ENCODE measurements at regions not wholly inside any gene's neighbourhood (a gene's known extent, or its start where the extent isn't known, plus 50 kb on each side); places are given as distances from the start of the nearest gene placed in this dataset.
A peak's percentile ranks its signal among the peaks of the same experiment; 100 is the strongest.

DNA sequence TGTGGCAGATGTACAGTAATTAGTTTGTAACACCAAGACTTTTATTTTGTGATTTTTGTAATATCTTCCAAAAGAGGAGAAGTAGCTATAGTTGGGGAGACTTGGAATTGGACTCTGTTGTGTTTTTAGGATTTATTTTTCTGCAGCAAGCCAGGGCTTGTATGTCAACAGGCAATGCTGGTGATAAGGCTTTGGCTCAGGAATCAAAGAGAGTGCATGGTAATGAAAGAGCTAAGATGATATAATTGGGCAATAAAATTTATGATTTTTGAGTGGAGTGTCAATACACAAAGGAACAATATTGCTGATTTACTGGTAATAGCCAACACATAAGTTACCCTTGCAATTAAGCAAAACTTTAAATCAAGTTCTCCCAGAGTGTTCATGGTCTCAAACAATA, 452.9 kb downstream of the TMEM135 start:
- DNase-seq (ENCODE audit: insufficient read length, low spot score), result no peak
- TF ChIP-seq, protein P1, sequence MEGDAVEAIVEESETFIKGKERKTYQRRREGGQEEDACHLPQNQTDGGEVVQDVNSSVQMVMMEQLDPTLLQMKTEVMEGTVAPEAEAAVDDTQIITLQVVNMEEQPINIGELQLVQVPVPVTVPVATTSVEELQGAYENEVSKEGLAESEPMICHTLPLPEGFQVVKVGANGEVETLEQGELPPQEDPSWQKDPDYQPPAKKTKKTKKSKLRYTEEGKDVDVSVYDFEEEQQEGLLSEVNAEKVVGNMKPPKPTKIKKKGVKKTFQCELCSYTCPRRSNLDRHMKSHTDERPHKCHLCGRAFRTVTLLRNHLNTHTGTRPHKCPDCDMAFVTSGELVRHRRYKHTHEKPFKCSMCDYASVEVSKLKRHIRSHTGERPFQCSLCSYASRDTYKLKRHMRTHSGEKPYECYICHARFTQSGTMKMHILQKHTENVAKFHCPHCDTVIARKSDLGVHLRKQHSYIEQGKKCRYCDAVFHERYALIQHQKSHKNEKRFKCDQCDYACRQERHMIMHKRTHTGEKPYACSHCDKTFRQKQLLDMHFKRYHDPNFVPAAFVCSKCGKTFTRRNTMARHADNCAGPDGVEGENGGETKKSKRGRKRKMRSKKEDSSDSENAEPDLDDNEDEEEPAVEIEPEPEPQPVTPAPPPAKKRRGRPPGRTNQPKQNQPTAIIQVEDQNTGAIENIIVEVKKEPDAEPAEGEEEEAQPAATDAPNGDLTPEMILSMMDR (IDR thresholded peaks at IDR 0.05; ENCODE audit: insufficient read depth, missing control alignments), result no peak
- FAIRE-seq, result no peak

DNA sequence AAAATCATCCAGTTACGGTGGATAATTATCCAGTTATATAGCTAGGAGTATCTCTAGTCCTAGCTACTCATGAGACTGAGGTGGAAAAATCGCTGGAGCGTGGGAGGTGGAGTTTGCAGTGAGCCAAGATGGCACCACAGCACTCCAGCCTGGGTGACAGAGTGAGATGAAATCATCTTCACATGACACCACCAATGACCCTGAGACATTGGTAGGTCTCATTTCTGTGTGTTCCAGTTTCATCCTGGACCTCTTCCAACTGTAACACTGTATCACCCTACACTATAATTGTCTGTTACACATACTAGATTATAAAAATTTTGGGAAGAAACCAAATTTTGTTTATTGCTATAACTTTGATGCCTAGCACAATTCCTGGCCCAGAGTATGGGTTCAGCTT, 446.8 kb downstream of the TMEM135 start:
- FAIRE-seq (no peak), DNase-seq (ENCODE audit: insufficient read length, low spot score) (no peak)
- TF ChIP-seq, protein P1 (IDR thresholded peaks at IDR 0.05; ENCODE audit: insufficient read depth, missing control alignments), result no peak

DNA sequence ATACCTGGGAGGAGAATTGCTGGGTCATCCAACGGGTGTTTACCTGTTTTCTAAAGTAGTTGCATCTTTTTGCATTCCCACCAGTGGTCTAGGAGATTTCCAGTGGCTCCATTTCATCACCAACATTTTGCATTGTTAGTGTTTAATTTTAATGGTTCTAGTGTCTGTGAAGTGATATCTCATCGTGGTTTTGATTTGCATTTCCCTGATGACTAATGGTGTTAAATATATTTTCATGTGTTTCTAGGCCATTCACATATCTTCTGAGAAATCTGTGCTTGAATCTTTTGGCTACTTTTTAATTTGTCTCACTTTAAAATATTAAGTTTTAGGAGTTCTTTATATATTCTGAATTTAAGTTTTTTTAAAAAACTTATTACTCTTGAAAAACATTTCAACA, 439.6 kb downstream of the TMEM135 start:
- TF ChIP-seq, protein P1 (IDR thresholded peaks at IDR 0.05; ENCODE audit: insufficient read depth, missing control alignments), result no peak
- no peak for FAIRE-seq
- no peak for DNase-seq (ENCODE audit: insufficient read length, low spot score)

DNA sequence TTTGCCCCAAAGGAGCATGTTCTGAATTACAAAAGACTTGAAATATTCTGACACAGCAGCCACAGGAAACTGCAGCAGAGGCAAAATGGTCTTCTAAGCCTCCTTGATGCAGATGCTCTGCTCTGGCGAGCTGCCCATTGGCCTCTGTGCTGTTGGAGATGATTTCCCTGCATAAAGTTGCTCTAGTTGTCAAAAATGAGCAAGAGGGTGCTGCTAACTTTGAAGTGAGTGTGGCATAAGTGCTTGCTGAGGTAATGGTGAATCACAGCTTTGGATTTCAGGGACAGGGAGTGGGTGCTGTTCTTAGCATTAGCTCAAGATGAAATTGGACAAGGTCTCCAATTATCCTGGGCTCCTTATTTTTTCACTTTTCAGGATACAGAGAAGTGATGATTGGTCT, 435.4 kb downstream of the TMEM135 start:
- FAIRE-seq (no peak), DNase-seq (ENCODE audit: insufficient read length, low spot score) (no peak)
- TF ChIP-seq, protein P1 (IDR thresholded peaks at IDR 0.05; ENCODE audit: insufficient read depth, missing control alignments), result no peak

DNA sequence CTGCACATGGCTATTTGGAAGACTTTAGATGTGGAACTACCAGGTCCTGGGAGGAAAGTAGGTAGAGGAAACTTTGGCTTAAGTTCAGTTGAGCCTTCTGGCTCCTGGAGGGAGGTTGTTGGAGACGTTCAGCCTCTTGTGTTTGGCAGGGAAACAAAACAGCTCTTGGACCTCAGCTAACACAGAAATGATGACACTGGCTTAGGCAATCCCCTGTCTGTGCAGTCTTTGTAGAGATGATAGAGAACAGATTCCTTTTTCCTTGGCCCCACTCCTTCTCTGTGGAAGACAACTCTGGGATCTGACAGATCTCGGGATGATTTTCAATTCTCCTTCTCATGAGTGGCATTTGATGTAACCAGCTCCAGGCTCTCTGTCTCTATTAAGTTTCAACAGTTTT, 428.5 kb downstream of the TMEM135 start:
- DNase-seq (ENCODE audit: insufficient read length, low spot score), result no peak
- FAIRE-seq, result no peak
- TF ChIP-seq, protein P1 (IDR thresholded peaks at IDR 0.05; ENCODE audit: insufficient read depth, missing control alignments), result no peak

DNA sequence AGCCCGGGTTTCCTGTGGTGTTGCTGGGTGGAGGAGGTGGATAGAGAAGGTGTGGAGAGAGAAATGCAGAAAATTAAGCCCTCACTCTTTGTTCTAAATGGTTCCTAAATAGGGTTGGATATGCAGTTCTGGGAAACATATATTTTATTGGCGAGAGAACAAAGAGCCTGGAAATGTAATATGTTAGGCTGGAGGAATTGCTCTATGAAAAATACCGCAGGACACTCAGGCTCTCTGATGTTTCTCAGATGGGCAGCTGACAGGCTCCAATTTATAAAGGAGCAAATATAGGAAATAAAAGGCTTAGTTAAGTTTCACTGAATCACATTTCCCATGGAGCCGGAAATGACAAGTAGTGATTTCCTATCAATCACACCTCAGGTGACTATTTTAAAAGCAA, 428.0 kb downstream of the TMEM135 start:
- no peak for FAIRE-seq
- no peak for DNase-seq (ENCODE audit: insufficient read length, low spot score)
- TF ChIP-seq, protein P1 (IDR thresholded peaks at IDR 0.05; ENCODE audit: insufficient read depth, missing control alignments), result no peak

DNA sequence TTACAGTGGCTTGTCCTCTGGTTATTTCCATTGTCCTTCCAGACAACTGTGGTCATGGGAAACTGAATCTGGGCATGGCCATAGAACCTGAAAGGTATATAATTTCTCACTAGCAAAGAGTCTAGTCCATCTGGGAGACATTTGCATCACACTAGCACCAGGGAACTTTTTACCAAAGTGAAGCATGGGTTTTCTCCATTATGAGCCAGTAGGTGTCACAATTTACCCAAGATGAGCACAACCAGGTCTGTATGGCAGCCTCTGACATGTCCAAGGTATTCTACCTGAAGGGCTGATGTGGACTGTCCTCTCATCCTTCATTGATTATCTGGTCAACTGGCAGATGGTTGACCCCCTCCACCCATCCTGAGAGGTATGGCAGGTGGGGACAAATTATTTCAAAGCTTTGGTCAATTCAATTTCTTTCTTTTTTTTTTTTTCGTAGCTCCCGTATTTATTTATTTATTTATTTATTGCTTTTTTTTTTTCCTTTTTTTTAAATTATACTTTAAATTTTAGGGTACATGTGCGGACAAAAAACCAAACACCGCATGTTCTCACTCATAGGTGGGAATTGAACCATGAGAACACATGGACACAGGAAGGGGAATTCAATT, 425.9 kb downstream of the TMEM135 start:
- DNase-seq (ENCODE audit: insufficient read length, low spot score), result peak; percentile 24

More for the DNA sequence above, 425.9 kb downstream of the TMEM135 start:
- TF ChIP-seq, protein P1 (IDR thresholded peaks at IDR 0.05; ENCODE audit: insufficient read depth, missing control alignments), result peak; percentile 49
- peak; percentile 35 for FAIRE-seq
